Astrocyte (in vitro differentiated cells and primary cell): ENCODE measurements at regions not wholly inside any gene's neighbourhood (a gene's known extent, or its start where the extent isn't known, plus 50 kb on each side); places are given as distances from the start of the nearest gene placed in this dataset.

ENCODE experiments used
- DNase-seq: peaks from one replicate; pipeline ENCODE4 v3.0.0-alpha.2; 2010; ENCODE audit warnings: low read depth
- FAIRE-seq: peaks from 2 replicates; lab custom pipeline; 2011; peaks lifted over from hg19 to GRCh38; lab: Jason Lieb, UNC
- H2AFZ ChIP-seq: 2 replicates; pipeline ENCODE4 v1.6.0; 2012; ENCODE audit warnings: low read depth, low read length, inconsistent platforms
- H3K27ac ChIP-seq: 2 replicates; pipeline ENCODE4 v1.5.1; 2011; ENCODE audit warnings: low read depth, low read length, inconsistent platforms
- H3K27me3 ChIP-seq: 2 replicates; pipeline ENCODE4 v1.6.0; 2011; ENCODE audit warnings: low read length, inconsistent platforms; ENCODE audit not compliant: insufficient read depth
- H3K36me3 ChIP-seq: 2 replicates; pipeline ENCODE4 v1.5.1; 2011; ENCODE audit warnings: low read length, inconsistent platforms; ENCODE audit not compliant: insufficient read depth
- H3K4me1 ChIP-seq: 2 replicates; pipeline ENCODE4 v1.5.1; 2011; ENCODE audit warnings: low read length, inconsistent platforms; ENCODE audit not compliant: insufficient read depth
- H3K4me2 ChIP-seq: 2 replicates; pipeline ENCODE4 v1.6.0; 2012; ENCODE audit warnings: low read length, inconsistent platforms
- H3K4me3 ChIP-seq: 2 replicates; pipeline ENCODE4 v1.5.1; 2011; ENCODE audit warnings: low read depth, mild to moderate bottlenecking, low read length, inconsistent platforms; ENCODE audit not compliant: insufficient read depth
- H3K79me2 ChIP-seq: 2 replicates; pipeline ENCODE4 v1.6.0; 2012; ENCODE audit warnings: mild to moderate bottlenecking, low read length, inconsistent platforms; ENCODE audit not compliant: insufficient read depth
- H3K9ac ChIP-seq: 2 replicates; pipeline ENCODE4 v1.6.0; 2012; ENCODE audit warnings: mild to moderate bottlenecking, low read length, inconsistent platforms
- H3K9me3 ChIP-seq: 2 replicates; pipeline ENCODE4 v1.5.1; 2012; ENCODE audit warnings: low read depth, mild to moderate bottlenecking, low read length, inconsistent platforms; ENCODE audit not compliant: insufficient read depth
- H4K20me1 ChIP-seq: 2 replicates; pipeline ENCODE4 v1.6.0; 2012; ENCODE audit warnings: low read length, inconsistent platforms; ENCODE audit not compliant: insufficient read depth
- H3K27ac Mint-ChIP-seq: one replicate; pipeline ENCODE4 v1.8.0; 2021; ENCODE audit warnings: mild to moderate bottlenecking, mixed read lengths; ENCODE audit not compliant: unreplicated experiment
- H3K27me3 Mint-ChIP-seq: one replicate; pipeline ENCODE4 v1.8.0; 2021; ENCODE audit warnings: low read depth, mixed read lengths; ENCODE audit not compliant: unreplicated experiment
- H3K36me3 Mint-ChIP-seq: one replicate; pipeline ENCODE4 v1.8.0; 2021; ENCODE audit warnings: low read depth, mixed read lengths; ENCODE audit not compliant: unreplicated experiment
- H3K4me1 Mint-ChIP-seq: one replicate; pipeline ENCODE4 v1.8.0; 2021; ENCODE audit warnings: low read depth, mixed read lengths; ENCODE audit not compliant: unreplicated experiment
- H3K4me3 Mint-ChIP-seq: one replicate; pipeline ENCODE4 v1.8.0; 2021; ENCODE audit warnings: mild to moderate bottlenecking, moderate library complexity, mixed read lengths; ENCODE audit not compliant: unreplicated experiment
- H3K9me3 Mint-ChIP-seq: one replicate; pipeline ENCODE4 v1.8.0; 2021; ENCODE audit warnings: mild to moderate bottlenecking, mixed read lengths; ENCODE audit not compliant: unreplicated experiment
- CTCF ChIP-seq: IDR thresholded peaks from 2 replicates; pipeline ENCODE4 v1.5.1; 2011; ENCODE audit warnings: low read depth, mild to moderate bottlenecking, inconsistent platforms, low read length, moderate library complexity; ENCODE audit not compliant: insufficient read depth
- EZH2 ChIP-seq: IDR thresholded peaks from 2 replicates; pipeline ENCODE4 v1.6.1; 2012; ENCODE audit warnings: mild to moderate bottlenecking, low read length, inconsistent platforms; ENCODE audit not compliant: insufficient read depth

- H4K20me1 ChIP-seq: no peaks in the 10 kb centered on the region
- peaks cover 13% of the 10 kb centered on the region for H3K27me3 ChIP-seq
- DNase-seq: peak; percentile 3
- TF ChIP-seq CTCF (no peak), EZH2 (no peak)
- H3K27ac Mint-ChIP-seq: peak overlapping the region; percentile 74
- no peaks in the 10 kb centered on the region for H3K4me1 ChIP-seq
- H3K9ac ChIP-seq: no peak overlapping the region
- no peaks in the 10 kb centered on the region for H3K79me2 ChIP-seq
- H3K4me3 ChIP-seq: no peak overlapping the region
- peaks cover 7% of the 10 kb centered on the region for H3K4me1 Mint-ChIP-seq
- H3K36me3 ChIP-seq: no peaks in the 10 kb centered on the region
- no peak overlapping the region for H2AFZ ChIP-seq
- H3K36me3 Mint-ChIP-seq: no peaks in the 10 kb centered on the region
- no peaks in the 10 kb centered on the region for H3K9me3 ChIP-seq
- FAIRE-seq: no peak
- peaks cover 2% of the 10 kb centered on the region for H3K9me3 Mint-ChIP-seq
- no peak overlapping the region for H3K4me2 ChIP-seq
- H3K27me3 Mint-ChIP-seq: peaks cover 6% of the 10 kb centered on the region
- H3K27ac ChIP-seq: no peak overlapping the region
- H3K4me3 Mint-ChIP-seq: no peak overlapping the region
These were observed 116.2 kb downstream of the C17orf67 start for GRCh38 chr17:56717471-56717870.

GRCh38 chr17:56718515-56718914 lies 115.2 kb downstream of the C17orf67 start:
- H2AFZ ChIP-seq: no peak overlapping the region
- Mint-ChIP-seq H3K27ac (no peak overlapping the region), H3K36me3 (no peaks in the 10 kb centered on the region), H3K9me3 (no peaks in the 10 kb centered on the region), H3K4me1 (peaks cover 7% of the 10 kb centered on the region), H3K27me3 (peaks cover 7% of the 10 kb centered on the region), H3K4me3 (no peak overlapping the region)
- TF ChIP-seq EZH2: no peak
- TF ChIP-seq CTCF: no peak
- H3K36me3 ChIP-seq: no peaks in the 10 kb centered on the region
- no peak overlapping the region for H3K4me3 ChIP-seq
- no peak overlapping the region for H3K27ac ChIP-seq
- DNase-seq (no peak), FAIRE-seq (no peak)
- H3K4me2 ChIP-seq: no peak overlapping the region
- peaks cover 15% of the 10 kb centered on the region for H3K27me3 ChIP-seq
- no peak overlapping the region for H3K9ac ChIP-seq
- H3K9me3 ChIP-seq: no peaks in the 10 kb centered on the region
- no peaks in the 10 kb centered on the region for H3K4me1 ChIP-seq
- no peaks in the 10 kb centered on the region for H3K79me2 ChIP-seq
- H4K20me1 ChIP-seq: no peaks in the 10 kb centered on the region

GRCh38 chr17:56723421-56723820 lies 110.3 kb downstream of the C17orf67 start:
- no peaks in the 10 kb centered on the region for H4K20me1 ChIP-seq
- peaks cover 29% of the 10 kb centered on the region for H3K27me3 ChIP-seq
- H3K36me3 ChIP-seq: no peaks in the 10 kb centered on the region
- no peak overlapping the region for H3K27ac ChIP-seq
- Mint-ChIP-seq H3K36me3 (no peaks in the 10 kb centered on the region), H3K4me1 (peaks cover 4% of the 10 kb centered on the region), H3K9me3 (no peaks in the 10 kb centered on the region), H3K27me3 (peaks cover 12% of the 10 kb centered on the region), H3K4me3 (no peak overlapping the region), H3K27ac (no peak overlapping the region)
- DNase-seq: no peak
- H3K4me3 ChIP-seq: no peak overlapping the region
- H3K9me3 ChIP-seq: no peaks in the 10 kb centered on the region
- H2AFZ ChIP-seq: no peak overlapping the region
- no peak overlapping the region for H3K9ac ChIP-seq
- H3K4me2 ChIP-seq: no peak overlapping the region
- no peak for FAIRE-seq
- no peaks in the 10 kb centered on the region for H3K4me1 ChIP-seq
- H3K79me2 ChIP-seq: no peaks in the 10 kb centered on the region
- no peak for TF ChIP-seq CTCF
- TF ChIP-seq EZH2: no peak
